GM18517 (cell line): ENCODE measurements at regions not wholly inside any gene's neighbourhood (a gene's known extent, or its start where the extent isn't known, plus 50 kb on each side); places are given as distances from the start of the nearest gene placed in this dataset.

Experiments used
- ATAC-seq: cut with Tn5 transposase; IDR thresholded peaks from one replicate; pipeline ENCODE4 v1.9.1; 2021; ENCODE audit warnings: mild to moderate bottlenecking, moderate library complexity; ENCODE audit not compliant: unreplicated experiment

DNA sequence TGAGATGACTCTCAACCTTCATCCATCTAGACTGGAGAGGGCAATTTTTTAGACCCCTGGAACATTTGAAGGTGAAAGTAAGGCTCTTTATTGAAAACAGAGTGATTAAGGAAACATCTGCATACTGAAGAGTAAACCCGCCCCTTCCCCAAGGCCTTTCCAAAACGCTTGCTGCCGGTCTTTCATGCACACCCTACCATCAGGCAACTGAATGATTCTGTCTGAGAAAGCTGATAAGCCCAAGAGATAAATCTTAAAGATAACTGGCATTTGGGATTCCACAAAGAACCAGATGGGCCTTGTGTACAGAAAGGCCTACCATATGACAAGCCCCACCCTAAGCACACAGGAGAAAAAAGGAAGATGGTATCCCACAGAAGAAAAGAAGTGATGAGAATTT lies 54.4 kb upstream of the PIK3R1 start:
- ATAC-seq = no peak

GRCh38 chr5:68159224-68159951 lies 56.2 kb upstream of the PIK3R1 start:
- no peak for ATAC-seq

GRCh38 chr5:68155940-68156339 lies 59.6 kb upstream of the PIK3R1 start:
- no peak for ATAC-seq

DNA sequence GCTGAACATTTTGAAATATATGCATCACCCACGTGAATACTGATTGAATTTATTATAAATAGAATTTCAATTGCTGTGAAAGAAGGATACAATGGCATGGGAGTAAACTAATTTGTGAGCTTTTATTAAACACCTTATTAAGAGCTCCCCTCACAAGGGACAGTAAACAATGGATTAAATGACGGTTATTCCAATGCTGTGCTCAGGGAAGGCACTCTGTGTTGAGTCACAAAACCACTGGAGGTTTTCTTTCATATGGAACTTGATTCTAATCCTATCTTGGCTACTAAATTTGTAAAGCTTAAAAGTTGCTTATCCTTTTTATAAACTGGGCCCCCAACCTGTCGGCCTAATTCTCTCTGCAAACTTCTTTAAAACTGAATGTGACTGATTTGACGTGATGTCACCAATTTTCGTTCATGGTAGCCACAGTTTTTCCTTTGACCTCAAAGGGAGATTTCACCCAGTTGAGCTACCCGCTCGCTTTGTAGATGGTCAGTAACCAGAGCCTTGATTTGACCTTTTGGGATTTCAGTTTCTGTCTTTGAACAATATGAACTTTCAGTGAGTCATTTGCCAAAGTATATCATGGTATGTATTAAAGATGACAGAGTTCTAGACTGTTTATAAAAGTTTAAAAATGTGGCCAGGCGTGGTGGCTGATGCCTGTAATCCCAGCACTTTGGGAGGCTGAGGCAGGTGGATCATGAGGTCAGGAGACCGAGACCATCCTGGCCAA lies 61.3 kb upstream of the PIK3R1 start:
- no peak for ATAC-seq

DNA sequence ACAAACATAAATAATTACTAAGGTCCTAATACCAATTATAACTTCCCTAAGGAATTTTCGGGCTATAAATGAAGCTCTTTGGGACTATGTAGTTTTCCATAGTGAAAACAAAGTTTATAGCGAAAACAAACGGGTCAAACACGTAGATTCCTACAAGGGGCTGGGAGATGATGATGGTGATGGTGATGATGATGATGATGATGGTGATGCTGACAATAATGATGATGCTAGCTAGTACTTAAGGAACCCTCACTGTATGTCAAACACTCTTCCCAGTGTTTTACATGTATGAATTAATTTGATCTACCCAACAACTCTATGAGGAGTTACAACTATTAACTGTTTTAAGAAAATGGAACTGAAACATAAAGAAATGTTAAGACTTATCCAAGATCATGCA lies 63.7 kb upstream of the PIK3R1 start:
- ATAC-seq = no peak

DNA sequence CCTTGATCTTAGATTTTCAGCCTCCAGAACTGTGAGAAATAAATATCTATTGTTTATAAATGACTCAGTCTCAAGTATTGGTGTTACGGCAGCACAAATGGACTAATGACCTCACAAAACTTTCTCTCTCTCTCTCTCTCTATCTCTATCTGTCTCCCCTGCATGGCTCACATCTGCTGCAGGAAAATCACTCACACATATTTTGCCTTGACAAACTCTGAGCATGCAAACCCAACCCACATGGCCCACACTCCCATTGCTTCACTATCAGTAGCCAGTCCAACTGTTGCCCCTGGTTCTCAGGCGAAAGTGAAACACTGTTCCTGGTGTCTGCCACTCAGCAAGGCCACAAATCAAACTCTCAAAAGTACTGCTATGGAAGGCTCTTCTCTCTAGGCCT lies 66.4 kb upstream of the PIK3R1 start:
- peak; percentile 48 for ATAC-seq

- ATAC-seq = no peak
Measured at GRCh38 chr5:68148096-68148495, 67.5 kb upstream of the PIK3R1 start.

- ATAC-seq = no peak
Measured at GRCh38 chr5:68147659-68148058, 67.9 kb upstream of the PIK3R1 start.

DNA sequence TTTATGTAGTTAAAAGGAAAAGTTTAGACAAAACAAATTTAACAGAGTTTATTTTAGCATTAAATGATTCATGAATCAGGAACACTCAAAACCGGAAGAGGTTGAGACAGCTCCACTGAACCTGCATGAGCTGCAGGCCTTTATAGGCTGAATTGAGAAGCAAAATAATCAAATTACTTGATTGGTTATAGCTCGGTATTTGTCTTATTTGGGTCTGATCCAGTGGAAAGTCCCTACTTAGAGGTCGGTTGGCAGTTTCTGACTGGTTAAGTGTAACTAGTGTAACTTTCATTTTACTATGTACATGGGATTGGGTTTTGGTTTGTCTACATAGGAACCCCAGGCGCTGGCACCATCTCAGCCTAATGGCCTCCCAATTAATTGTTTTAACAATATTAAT lies 74.1 kb upstream of the PIK3R1 start:
- peak; percentile 58 for ATAC-seq

DNA sequence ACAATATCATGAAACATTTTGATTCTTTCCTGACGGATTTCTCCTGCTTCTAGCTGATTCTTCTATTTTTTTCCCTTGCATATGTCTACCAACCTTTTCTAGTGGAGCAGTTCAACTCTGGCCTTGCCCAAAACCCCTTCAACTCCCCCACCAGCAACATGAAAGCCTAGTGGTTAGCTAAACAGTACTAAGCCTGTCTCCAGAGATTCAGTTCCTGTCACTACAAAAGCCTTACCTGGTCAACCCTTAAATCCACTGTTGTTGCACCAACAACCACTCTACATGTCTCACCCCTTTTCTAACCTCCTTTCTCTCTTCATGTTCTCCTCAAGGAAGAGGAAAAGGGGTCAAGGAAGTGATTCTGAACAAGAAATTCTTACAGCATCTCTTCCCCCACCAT lies 74.8 kb upstream of the PIK3R1 start:
- peak; percentile 48 for ATAC-seq

DNA sequence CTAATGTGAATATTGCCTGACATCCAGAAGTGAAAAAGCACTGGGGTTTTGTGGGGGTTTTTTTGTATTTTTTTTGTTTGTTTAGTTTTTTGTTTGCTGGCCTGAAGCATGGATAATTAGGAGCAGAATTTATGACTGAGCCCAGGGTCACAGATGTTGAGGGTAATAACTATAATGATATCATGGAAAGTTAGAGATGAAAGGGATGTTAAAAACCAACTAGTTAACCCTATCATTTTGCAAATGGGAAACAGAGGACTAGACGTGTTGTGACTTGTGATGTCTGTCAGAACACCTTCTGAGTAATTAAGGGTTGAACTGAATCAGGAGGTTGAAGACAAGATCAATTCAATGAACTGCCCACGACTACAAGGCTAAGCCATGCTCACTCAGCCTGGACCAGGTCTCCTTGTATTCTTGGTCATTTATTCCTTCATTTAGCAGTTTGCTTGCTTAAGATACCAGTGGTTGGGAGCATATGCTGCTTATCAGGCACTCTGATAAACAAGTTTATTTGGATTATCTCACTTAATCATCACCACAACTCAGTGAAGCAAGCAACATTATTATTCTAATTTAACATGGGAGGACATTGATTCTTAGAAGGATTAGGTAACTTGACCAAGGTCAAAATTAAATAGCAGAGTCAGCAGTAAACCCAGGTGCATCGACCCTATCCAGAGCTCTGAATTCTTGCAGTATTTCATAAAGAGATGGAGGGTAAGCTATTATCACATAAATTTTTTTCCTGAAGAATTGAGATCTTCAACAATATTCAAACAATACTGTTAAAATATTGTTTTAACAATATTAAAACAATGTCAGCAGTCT lies 75.7 kb upstream of the PIK3R1 start:
- ATAC-seq = no peak

DNA sequence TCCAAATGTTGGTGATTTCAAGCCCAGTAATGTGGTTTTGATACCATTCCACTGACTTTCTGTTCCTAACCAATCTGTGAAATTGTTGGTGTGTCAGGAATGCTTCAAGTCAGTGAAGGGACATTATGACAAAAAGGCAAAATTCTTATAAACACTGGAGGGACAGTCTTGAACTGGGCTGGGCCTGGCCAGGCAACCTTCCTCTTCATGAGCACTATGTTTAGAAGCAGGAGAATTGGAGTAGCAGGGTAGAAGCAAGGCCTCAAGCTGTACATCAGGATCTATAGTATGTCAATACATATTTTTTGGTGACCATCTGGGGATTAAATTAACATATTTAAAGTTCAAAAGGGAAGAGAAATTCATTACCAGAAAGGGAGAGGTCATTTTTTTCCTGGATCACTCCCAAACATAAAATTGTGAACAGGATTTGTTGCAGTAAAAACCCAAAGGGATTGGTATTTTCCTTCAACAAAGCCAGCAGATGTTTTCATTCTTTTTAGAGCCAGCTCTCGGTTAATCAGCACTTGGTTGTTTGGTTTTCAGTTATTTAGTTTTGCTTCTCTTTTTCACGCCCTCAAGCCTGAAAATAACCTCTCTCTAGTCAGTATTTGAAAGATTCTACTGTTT lies 77.9 kb upstream of the PIK3R1 start:
- ATAC-seq = no peak

- no peak for ATAC-seq
Measured at GRCh38 chr5:68134669-68135313, 80.8 kb upstream of the PIK3R1 start.

DNA sequence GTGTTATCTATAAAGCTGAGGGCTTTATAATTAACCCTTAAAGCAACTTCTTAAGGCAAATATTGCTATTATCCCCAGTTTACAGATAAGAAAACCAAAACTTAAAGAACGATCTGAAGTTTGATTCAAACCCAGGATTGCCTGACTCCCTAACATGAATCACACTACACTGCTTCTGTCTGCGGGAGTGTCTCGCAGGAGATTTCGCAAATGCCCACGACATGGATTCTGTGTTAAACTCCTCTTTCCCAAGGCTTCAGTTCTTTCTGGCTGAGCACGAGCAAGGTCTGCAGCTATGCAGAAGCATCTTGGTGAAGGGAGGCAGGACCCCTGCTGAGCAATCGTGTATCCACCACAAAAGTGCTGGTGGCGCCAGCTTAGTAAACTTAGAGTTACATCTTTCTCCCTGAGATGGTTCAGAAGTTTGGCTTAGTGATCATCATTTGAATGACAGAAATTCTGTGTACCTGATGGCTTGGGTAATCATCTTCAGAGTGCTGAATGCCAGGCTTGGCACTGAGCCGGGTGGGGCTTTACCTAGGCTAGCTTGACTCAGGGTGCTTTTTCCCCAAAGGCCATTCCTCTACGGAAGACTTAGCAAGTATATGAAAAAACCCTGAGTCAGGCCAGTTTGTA lies 81.4 kb upstream of the PIK3R1 start:
- no peak for ATAC-seq

DNA sequence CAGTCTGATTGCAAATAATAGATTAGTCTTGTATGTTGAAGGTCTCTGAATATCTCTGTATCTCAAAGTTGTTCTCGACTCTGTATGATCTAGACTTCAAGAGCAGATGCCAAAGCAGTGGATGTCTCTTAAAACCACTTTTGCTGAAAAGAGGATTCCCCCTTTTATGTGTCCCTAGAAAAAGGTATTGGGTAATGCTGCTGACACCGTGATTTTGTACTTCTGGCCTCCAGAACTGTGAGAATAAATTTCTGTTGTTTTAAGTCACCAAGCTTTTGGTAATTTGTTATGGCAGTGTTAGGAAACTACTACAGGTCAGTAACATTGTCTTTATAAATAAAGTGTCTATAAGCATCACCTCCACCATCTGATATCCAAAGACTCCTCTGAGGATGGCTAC lies 85.3 kb upstream of the PIK3R1 start:
- no peak for ATAC-seq

GRCh38 chr5:68129364-68129763 lies 86.2 kb upstream of the PIK3R1 start:
- ATAC-seq = no peak

- no peak for ATAC-seq
Measured at GRCh38 chr5:68126886-68127285, 88.7 kb upstream of the PIK3R1 start.

- ATAC-seq = no peak
Measured at GRCh38 chr5:68122439-68123328, 92.9 kb upstream of the PIK3R1 start.

- ATAC-seq = no peak
Measured at GRCh38 chr5:68116868-68117411, 98.6 kb upstream of the PIK3R1 start.
